ENCODE measurements at regions not wholly inside any gene's neighbourhood (a gene's known extent, or its start where the extent isn't known, plus 50 kb on each side); places are given as distances from the start of the nearest gene placed in this dataset.

DNA sequence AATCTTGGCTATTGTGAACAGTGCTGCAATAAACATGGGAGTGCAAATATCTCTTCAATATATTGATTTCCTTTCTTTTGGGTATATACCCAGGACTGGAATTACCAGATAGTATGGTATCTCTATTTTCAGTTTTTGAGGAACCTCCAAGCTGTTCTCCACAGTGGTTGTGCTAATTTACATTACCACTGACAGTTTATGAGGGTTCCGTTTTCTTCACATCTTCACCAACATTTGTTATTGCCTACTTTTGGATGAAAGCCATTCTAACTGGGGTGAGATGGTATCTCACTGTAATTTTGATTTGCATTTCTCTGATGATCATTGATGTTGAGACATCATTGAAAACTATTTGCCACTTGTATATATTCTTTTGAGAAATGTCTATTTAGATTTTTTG, 79.6 kb upstream of the ZNF827 start:
- no peaks in the 10 kb centered on the region for H3K27me3 ChIP-seq (ENCODE audit: control insufficient read depth, insufficient read depth, low read length)
- Mint-ChIP-seq H3K36me3 (no peaks in the 10 kb centered on the region), H3K27me3 (ENCODE audit: low read depth in 2 of 2) (peaks cover 16 to 21% of the 10 kb centered on the region in 2 donors), H3K27ac (no peak overlapping the region), H3K4me3 (no peak overlapping the region), H3K9me3 (peaks cover 0 to 9% of the 10 kb centered on the region in 2 donors), H3K4me1 (no peaks in the 10 kb centered on the region)
- TF ChIP-seq, protein P1, sequence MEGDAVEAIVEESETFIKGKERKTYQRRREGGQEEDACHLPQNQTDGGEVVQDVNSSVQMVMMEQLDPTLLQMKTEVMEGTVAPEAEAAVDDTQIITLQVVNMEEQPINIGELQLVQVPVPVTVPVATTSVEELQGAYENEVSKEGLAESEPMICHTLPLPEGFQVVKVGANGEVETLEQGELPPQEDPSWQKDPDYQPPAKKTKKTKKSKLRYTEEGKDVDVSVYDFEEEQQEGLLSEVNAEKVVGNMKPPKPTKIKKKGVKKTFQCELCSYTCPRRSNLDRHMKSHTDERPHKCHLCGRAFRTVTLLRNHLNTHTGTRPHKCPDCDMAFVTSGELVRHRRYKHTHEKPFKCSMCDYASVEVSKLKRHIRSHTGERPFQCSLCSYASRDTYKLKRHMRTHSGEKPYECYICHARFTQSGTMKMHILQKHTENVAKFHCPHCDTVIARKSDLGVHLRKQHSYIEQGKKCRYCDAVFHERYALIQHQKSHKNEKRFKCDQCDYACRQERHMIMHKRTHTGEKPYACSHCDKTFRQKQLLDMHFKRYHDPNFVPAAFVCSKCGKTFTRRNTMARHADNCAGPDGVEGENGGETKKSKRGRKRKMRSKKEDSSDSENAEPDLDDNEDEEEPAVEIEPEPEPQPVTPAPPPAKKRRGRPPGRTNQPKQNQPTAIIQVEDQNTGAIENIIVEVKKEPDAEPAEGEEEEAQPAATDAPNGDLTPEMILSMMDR (IDR thresholded peaks at IDR 0.05) = no peak
- no peak for ATAC-seq
- DNase-seq = no peak
- H3K36me3 ChIP-seq (ENCODE audit: control insufficient read depth, insufficient read depth, low read length) = no peaks in the 10 kb centered on the region
- no peak overlapping the region for H3K4me3 ChIP-seq (ENCODE audit: low read length)
- H3K27ac ChIP-seq (ENCODE audit: low read length) = no peak overlapping the region
- WGBS (ENCODE audit: insufficient coverage) = no CpG with 5 or more reads among the region's 1 CpG
- intact Hi-C loops (cut with micrococcal nuclease) = no loop called here
- H3K4me1 ChIP-seq (ENCODE audit: control insufficient read depth, insufficient read depth, low read length) = peaks cover under 1% of the 10 kb centered on the region
- H3K9me3 ChIP-seq (ENCODE audit: control insufficient read depth, insufficient read depth, low read length) = no peaks in the 10 kb centered on the region

DNA sequence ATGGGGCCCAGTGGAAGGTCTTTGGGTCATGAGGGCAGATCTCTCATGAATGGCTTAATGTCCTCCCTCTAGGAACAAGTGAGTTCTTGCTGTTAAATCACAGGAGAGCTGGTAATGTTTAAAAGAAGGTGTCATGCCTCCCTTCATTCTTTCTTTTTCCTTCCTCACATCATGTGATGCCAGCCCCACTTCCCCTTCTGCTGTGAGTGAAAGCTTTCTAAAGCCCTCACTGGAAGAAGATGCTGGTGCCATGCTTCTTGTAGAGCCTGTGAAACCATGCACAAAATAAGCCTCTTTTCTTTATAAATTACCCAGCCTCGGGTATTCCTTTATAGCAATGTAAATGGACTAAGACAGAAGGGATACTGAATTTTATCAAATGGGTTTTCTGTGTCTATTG, 66.1 kb upstream of the ZNF827 start:
- DNase-seq (no peak), ATAC-seq (no peak)
- Histone ChIP-seq H3K4me3 (ENCODE audit: low read length) (no peak overlapping the region), H3K27me3 (ENCODE audit: control insufficient read depth, insufficient read depth, low read length) (no peaks in the 10 kb centered on the region), H3K27ac (ENCODE audit: low read length) (no peak overlapping the region), H3K36me3 (ENCODE audit: control insufficient read depth, insufficient read depth, low read length) (no peaks in the 10 kb centered on the region), H3K4me1 (ENCODE audit: control insufficient read depth, insufficient read depth, low read length) (no peaks in the 10 kb centered on the region), H3K9me3 (ENCODE audit: control insufficient read depth, insufficient read depth, low read length) (peaks cover 8% of the 10 kb centered on the region)
- H3K36me3 Mint-ChIP-seq = peaks cover 12% of the 10 kb centered on the region
- H3K9me3 Mint-ChIP-seq = peaks cover 3 to 11% of the 10 kb centered on the region in 2 donors
- TF ChIP-seq, protein P1 (IDR thresholded peaks at IDR 0.05) = no peak
- peaks cover 6 to 8% of the 10 kb centered on the region in 2 donors for H3K27me3 Mint-ChIP-seq (ENCODE audit: low read depth in 2 of 2)
- no CpG with 5 or more reads among the region's 1 CpG for WGBS (ENCODE audit: insufficient coverage)
- no peak overlapping the region for H3K4me3 Mint-ChIP-seq
- H3K4me1 Mint-ChIP-seq = no peaks in the 10 kb centered on the region
- H3K27ac Mint-ChIP-seq = no peak overlapping the region
- intact Hi-C loops (cut with micrococcal nuclease) = no loop called here

DNA sequence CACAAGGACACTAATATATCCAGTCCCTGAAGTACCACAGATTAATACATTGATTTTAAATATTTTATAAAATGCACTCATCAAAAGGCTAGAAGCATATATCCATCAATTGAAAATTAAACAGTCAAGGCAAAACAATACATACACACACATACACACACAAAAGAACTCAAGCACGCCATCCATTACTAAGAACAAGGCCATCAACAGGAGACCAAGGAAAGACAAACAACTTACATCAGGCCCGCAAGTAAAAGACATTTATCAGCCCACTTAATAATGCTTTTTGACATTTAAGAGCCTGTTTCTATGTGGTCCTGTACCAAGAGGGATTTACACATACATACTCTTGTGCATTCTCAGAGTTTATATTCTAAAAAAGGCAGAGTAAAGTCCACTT, 50.0 kb upstream of the ZNF827 start:
- Histone ChIP-seq H3K27me3 (ENCODE audit: control insufficient read depth, insufficient read depth, low read length) (no peaks in the 10 kb centered on the region), H3K4me3 (ENCODE audit: low read length) (no peak overlapping the region), H3K4me1 (ENCODE audit: control insufficient read depth, insufficient read depth, low read length) (no peaks in the 10 kb centered on the region), H3K36me3 (ENCODE audit: control insufficient read depth, insufficient read depth, low read length) (no peaks in the 10 kb centered on the region), H3K27ac (ENCODE audit: low read length) (no peak overlapping the region), H3K9me3 (ENCODE audit: control insufficient read depth, insufficient read depth, low read length) (no peaks in the 10 kb centered on the region)
- Mint-ChIP-seq H3K4me3 (no peak overlapping the region), H3K9me3 (no peaks in the 10 kb centered on the region), H3K27me3 (ENCODE audit: low read depth in 2 of 2) (peaks cover 9 to 21% of the 10 kb centered on the region in 2 donors), H3K4me1 (no peaks in the 10 kb centered on the region), H3K27ac (no peak overlapping the region), H3K36me3 (no peaks in the 10 kb centered on the region)
- intact Hi-C loops (cut with micrococcal nuclease) = no loop called here
- no peak for DNase-seq
- TF ChIP-seq, protein P1 (IDR thresholded peaks at IDR 0.05) = no peak
- ATAC-seq = no peak
- WGBS (ENCODE audit: insufficient coverage) = 92% methylated on average over 2 of the region's 2 CpGs
